SU-DHL-6 (cell line): ENCODE measurements at regions not wholly inside any gene's neighbourhood (a gene's known extent, or its start where the extent isn't known, plus 50 kb on each side); places are given as distances from the start of the nearest gene placed in this dataset.

Experiments used
- H2AFZ ChIP-seq: fragments of 200-600 bp; sonication (generic); 2 replicates; pipeline ENCODE4 v1.6.1; 2014; ENCODE audit warnings: low read depth, mild to moderate bottlenecking, moderate library complexity, mixed read lengths, antibody characterized with exemption, low read length; ENCODE audit not compliant: severe bottlenecking
- H3F3A ChIP-seq: fragments of 200-600 bp; shearing (Covaris generic); 2 replicates; pipeline ENCODE4 v1.6.0; 2016; ENCODE audit warnings: antibody characterized with exemption, mild to moderate bottlenecking; ENCODE audit not compliant: insufficient read depth
- H3K27ac ChIP-seq: fragments of 200-600 bp; sonication (generic); 2 replicates; pipeline ENCODE4 v1.5.1; 2016; ENCODE audit warnings: low read depth, mild to moderate bottlenecking, low read length, moderate library complexity, mixed read lengths
- H3K27me3 ChIP-seq: fragments of 200-600 bp; sonication (generic), shearing (Covaris generic); 2 replicates; pipeline ENCODE4 v1.6.0; 2014; ENCODE audit warnings: mild to moderate bottlenecking, low read length
- H3K36me3 ChIP-seq: fragments of 200-600 bp; sonication (generic); 2 replicates; pipeline ENCODE4 v1.6.1; 2014; ENCODE audit warnings: mild to moderate bottlenecking, low read length, mixed read lengths
- H3K4me2 ChIP-seq: fragments of 300-600, 200-600 bp; shearing (Covaris generic), sonication (generic); 2 replicates; pipeline ENCODE4 v1.6.0; 2014; ENCODE audit warnings: low read length, low read depth, mild to moderate bottlenecking; ENCODE audit not compliant: poor library complexity, severe bottlenecking
- H3K4me3 ChIP-seq: fragments of 200-600 bp; sonication (generic); 2 replicates; pipeline ENCODE4 v1.5.1; 2014; ENCODE audit warnings: antibody characterized with exemption, low read length, mild to moderate bottlenecking, mixed read lengths; ENCODE audit not compliant: insufficient read depth, poor library complexity, severe bottlenecking
- H3K79me2 ChIP-seq: fragments of 200-600 bp; sonication (generic); 2 replicates; pipeline ENCODE4 v1.6.1; 2014; ENCODE audit warnings: mild to moderate bottlenecking, low read length, moderate library complexity; ENCODE audit not compliant: insufficient read depth
- H3K9ac ChIP-seq: fragments of 200-600 bp; sonication (generic); 2 replicates; pipeline ENCODE4 v1.7.0; 2014; ENCODE audit warnings: mild to moderate bottlenecking, low read length
- H3K9me2 ChIP-seq: fragments of 200-600 bp; sonication (generic); replicated peaks from 2 replicates; pipeline ENCODE4 v1.6.1; 2014; ENCODE audit warnings: low read length; ENCODE audit not compliant: insufficient read depth
- H3K9me3 ChIP-seq: fragments of 200-600 bp; sonication (generic); 2 replicates; pipeline ENCODE4 v1.6.1; 2014; ENCODE audit warnings: low read length, mixed read lengths; ENCODE audit not compliant: insufficient read depth
- H4K20me1 ChIP-seq: fragments of 200-600 bp; sonication (generic); 2 replicates; pipeline ENCODE4 v1.6.1; 2014; ENCODE audit warnings: low read depth, mild to moderate bottlenecking, antibody characterized with exemption, low read length, moderate library complexity, mixed read lengths
- CTCF ChIP-seq: fragments of 200-600 bp; sonication (generic); IDR thresholded peaks from one replicate; pipeline ENCODE4 v1.5.1; 2017; ENCODE audit warnings: antibody characterized with exemption, mild to moderate bottlenecking, low read length, moderate library complexity; ENCODE audit not compliant: insufficient read depth, poor library complexity, severe bottlenecking
- EZH2phosphoT487 ChIP-seq: fragments of 200-600 bp; sonication (generic), shearing (Covaris generic); conservative IDR thresholded peaks from 2 replicates; pipeline ENCODE4 v1.6.1; 2018; ENCODE audit warnings: mild to moderate bottlenecking, antibody characterized with exemption, low read length, moderate library complexity, mixed read lengths

- no peaks in the 10 kb centered on the region for H3K27me3 ChIP-seq
- no peaks in the 10 kb centered on the region for H3F3A ChIP-seq
- no peak overlapping the region for H3K4me3 ChIP-seq
- H3K36me3 ChIP-seq = no peaks in the 10 kb centered on the region
- H3K79me2 ChIP-seq = no peaks in the 10 kb centered on the region
- H4K20me1 ChIP-seq = no peaks in the 10 kb centered on the region
- no peak overlapping the region for H3K4me2 ChIP-seq
- H3K9me3 ChIP-seq = no peaks in the 10 kb centered on the region
- no peaks in the 10 kb centered on the region for H3K9me2 ChIP-seq
- H3K9ac ChIP-seq = no peak overlapping the region
- H2AFZ ChIP-seq = no peak overlapping the region
- no peak for TF ChIP-seq CTCF
- no peak for TF ChIP-seq EZH2phosphoT487
- no peak overlapping the region for H3K27ac ChIP-seq
Observed at GRCh38 chr1:56033321-56034037, 545.9 kb downstream of the PLPP3 start.

GRCh38 chr1:56032096-56032676 is 547.2 kb downstream of the PLPP3 start:
- Histone ChIP-seq H3K36me3 (no peaks in the 10 kb centered on the region), H3K4me2 (no peak overlapping the region), H3K4me3 (no peak overlapping the region), H3K27me3 (no peaks in the 10 kb centered on the region), H4K20me1 (no peaks in the 10 kb centered on the region), H3K79me2 (no peaks in the 10 kb centered on the region), H3K9ac (no peak overlapping the region), H3K9me3 (no peaks in the 10 kb centered on the region), H3K9me2 (no peaks in the 10 kb centered on the region), H2AFZ (no peak overlapping the region), H3K27ac (no peak overlapping the region), H3F3A (no peaks in the 10 kb centered on the region)
- TF ChIP-seq CTCF = no peak
- TF ChIP-seq EZH2phosphoT487 = no peak

GRCh38 chr1:56031001-56031400 is 548.4 kb downstream of the PLPP3 start:
- Histone ChIP-seq H2AFZ (no peak overlapping the region), H3K27ac (no peak overlapping the region), H3K36me3 (no peaks in the 10 kb centered on the region), H4K20me1 (no peaks in the 10 kb centered on the region), H3K9ac (no peak overlapping the region), H3F3A (no peaks in the 10 kb centered on the region), H3K4me3 (no peak overlapping the region), H3K4me2 (no peak overlapping the region), H3K9me3 (no peaks in the 10 kb centered on the region), H3K9me2 (no peaks in the 10 kb centered on the region), H3K27me3 (no peaks in the 10 kb centered on the region), H3K79me2 (no peaks in the 10 kb centered on the region)
- TF ChIP-seq EZH2phosphoT487 (no peak), CTCF (no peak)
